ENCODE measurements at regions not wholly inside any gene's neighbourhood (a gene's known extent, or its start where the extent isn't known, plus 50 kb on each side); places are given as distances from the start of the nearest gene placed in this dataset.

DNA sequence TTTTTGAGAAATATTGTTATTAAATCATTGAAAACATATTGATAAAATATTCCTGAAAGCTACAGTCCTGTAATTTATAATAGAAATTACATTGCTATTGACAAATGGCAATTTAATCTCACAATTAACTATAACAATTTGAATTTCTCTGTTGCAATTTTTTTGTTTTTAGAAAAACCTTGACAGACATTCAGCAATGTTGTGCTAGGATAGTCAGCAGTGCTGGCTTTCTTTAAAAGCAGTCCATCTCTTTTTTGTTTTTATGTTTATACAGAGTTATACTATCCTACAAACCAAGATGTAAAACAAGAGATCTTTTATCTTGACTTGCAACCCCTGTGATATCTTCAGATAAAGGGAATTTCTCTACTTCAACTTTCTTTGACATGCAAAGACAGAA, 93.1 kb downstream of the TUSC7 start:
- no peaks in the 10 kb centered on the region for H3K9me3 ChIP-seq (ENCODE audit: insufficient read depth, low read length)
- H2AFZ ChIP-seq (ENCODE audit: low read depth, low read length) = no peak overlapping the region
- H3K27ac ChIP-seq (ENCODE audit: low read length) = no peak overlapping the region
- H3K79me2 ChIP-seq (ENCODE audit: low read length) = no peaks in the 10 kb centered on the region
- no peak overlapping the region for H3K4me3 ChIP-seq (ENCODE audit: low read length)
- no peak overlapping the region for H3K4me2 ChIP-seq (ENCODE audit: low read length)
- no peaks in the 10 kb centered on the region for H3K27me3 ChIP-seq (ENCODE audit: low read depth, low read length)
- H3K4me1 ChIP-seq (ENCODE audit: low read length) = no peaks in the 10 kb centered on the region
- no peak overlapping the region for H3K9ac ChIP-seq (ENCODE audit: low read length)
- TF ChIP-seq, protein P1, sequence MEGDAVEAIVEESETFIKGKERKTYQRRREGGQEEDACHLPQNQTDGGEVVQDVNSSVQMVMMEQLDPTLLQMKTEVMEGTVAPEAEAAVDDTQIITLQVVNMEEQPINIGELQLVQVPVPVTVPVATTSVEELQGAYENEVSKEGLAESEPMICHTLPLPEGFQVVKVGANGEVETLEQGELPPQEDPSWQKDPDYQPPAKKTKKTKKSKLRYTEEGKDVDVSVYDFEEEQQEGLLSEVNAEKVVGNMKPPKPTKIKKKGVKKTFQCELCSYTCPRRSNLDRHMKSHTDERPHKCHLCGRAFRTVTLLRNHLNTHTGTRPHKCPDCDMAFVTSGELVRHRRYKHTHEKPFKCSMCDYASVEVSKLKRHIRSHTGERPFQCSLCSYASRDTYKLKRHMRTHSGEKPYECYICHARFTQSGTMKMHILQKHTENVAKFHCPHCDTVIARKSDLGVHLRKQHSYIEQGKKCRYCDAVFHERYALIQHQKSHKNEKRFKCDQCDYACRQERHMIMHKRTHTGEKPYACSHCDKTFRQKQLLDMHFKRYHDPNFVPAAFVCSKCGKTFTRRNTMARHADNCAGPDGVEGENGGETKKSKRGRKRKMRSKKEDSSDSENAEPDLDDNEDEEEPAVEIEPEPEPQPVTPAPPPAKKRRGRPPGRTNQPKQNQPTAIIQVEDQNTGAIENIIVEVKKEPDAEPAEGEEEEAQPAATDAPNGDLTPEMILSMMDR (IDR thresholded peaks at IDR 0.05; ENCODE audit: low read depth, low read length) = no peak
- TF ChIP-seq EZH2phosphoT487 (IDR thresholded peaks at IDR 0.05; ENCODE audit: low read depth) = no peak
- no peaks in the 10 kb centered on the region for H3K36me3 ChIP-seq (replicated peaks; ENCODE audit: low read depth, low read length)
- H4K20me1 ChIP-seq (ENCODE audit: insufficient read depth, low read length) = no peaks in the 10 kb centered on the region

DNA sequence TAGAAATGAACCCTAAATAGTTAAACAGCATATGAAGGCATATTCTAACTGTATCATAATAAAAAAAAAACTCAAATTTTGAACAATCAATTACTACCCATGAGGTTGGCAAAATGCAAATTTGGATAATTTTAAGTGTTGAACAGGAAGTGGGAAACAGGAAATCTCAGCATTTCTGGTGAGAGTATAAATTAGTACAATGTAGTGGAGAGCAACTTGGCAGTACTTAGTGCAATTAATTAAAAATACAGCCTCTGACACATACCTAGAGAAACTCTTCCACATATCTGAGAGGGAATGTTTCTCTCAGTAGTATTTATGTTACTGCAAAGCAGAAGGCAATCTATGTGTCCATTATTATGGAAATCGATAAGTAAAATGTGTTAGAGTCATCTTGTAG, 96.8 kb downstream of the TUSC7 start:
- H4K20me1 ChIP-seq (ENCODE audit: insufficient read depth, low read length) = no peaks in the 10 kb centered on the region
- H3K27ac ChIP-seq (ENCODE audit: low read length) = no peak overlapping the region
- H3K9me3 ChIP-seq (ENCODE audit: insufficient read depth, low read length) = no peaks in the 10 kb centered on the region
- no peak overlapping the region for H3K9ac ChIP-seq (ENCODE audit: low read length)
- TF ChIP-seq EZH2phosphoT487 (IDR thresholded peaks at IDR 0.05; ENCODE audit: low read depth) = no peak
- TF ChIP-seq, protein P1 (IDR thresholded peaks at IDR 0.05; ENCODE audit: low read depth, low read length) = no peak
- no peak overlapping the region for H3K4me2 ChIP-seq (ENCODE audit: low read length)
- H3K27me3 ChIP-seq (ENCODE audit: low read depth, low read length) = no peaks in the 10 kb centered on the region
- peaks cover 16% of the 10 kb centered on the region for H3K4me1 ChIP-seq (ENCODE audit: low read length)
- H3K4me3 ChIP-seq (ENCODE audit: low read length) = no peak overlapping the region
- H3K79me2 ChIP-seq (ENCODE audit: low read length) = no peaks in the 10 kb centered on the region
- H2AFZ ChIP-seq (ENCODE audit: low read depth, low read length) = no peak overlapping the region
- H3K36me3 ChIP-seq (replicated peaks; ENCODE audit: low read depth, low read length) = no peaks in the 10 kb centered on the region

DNA sequence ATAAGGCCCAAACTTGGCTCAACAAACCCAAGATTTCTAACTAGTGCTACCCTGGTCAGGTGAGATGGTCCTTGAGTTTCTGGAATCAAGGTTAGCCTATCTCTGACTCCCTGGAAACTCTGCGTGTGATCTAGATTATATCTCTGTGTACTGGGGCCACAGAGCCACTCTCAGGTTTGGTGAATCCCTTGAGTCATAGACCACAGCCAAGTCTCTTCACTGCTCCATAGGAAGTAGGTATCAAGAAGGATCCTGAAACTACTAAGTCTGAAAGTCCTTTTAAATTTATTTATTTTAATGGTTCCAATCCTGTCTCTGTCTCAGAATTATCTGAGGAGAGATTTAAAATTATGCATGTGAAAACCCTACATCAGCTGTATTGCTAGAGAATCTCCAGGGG, 99.1 kb downstream of the TUSC7 start:
- Histone ChIP-seq H3K9ac (ENCODE audit: low read length) (0 out of 2 replicates have a peak overlapping the region, but pooled peaks have one; percentile 22), H4K20me1 (ENCODE audit: insufficient read depth, low read length) (no peaks in the 10 kb centered on the region), H3K4me1 (ENCODE audit: low read length) (peaks cover 16% of the 10 kb centered on the region), H3K27me3 (ENCODE audit: low read depth, low read length) (no peaks in the 10 kb centered on the region), H3K4me3 (ENCODE audit: low read length) (peak overlapping the region; percentile 39; the same call in 1 of the 2 replicates), H2AFZ (ENCODE audit: low read depth, low read length) (peak overlapping the region; percentile 72; the same call in 1 of the 2 replicates), H3K36me3 (replicated peaks; ENCODE audit: low read depth, low read length) (no peaks in the 10 kb centered on the region), H3K9me3 (ENCODE audit: insufficient read depth, low read length) (no peaks in the 10 kb centered on the region), H3K79me2 (ENCODE audit: low read length) (no peaks in the 10 kb centered on the region), H3K4me2 (ENCODE audit: low read length) (peak overlapping the region; percentile 66), H3K27ac (ENCODE audit: low read length) (peak overlapping the region; percentile 66)
- TF ChIP-seq, protein P1 (IDR thresholded peaks at IDR 0.05; ENCODE audit: low read depth, low read length) = no peak
- no peak for TF ChIP-seq EZH2phosphoT487 (IDR thresholded peaks at IDR 0.05; ENCODE audit: low read depth)

DNA sequence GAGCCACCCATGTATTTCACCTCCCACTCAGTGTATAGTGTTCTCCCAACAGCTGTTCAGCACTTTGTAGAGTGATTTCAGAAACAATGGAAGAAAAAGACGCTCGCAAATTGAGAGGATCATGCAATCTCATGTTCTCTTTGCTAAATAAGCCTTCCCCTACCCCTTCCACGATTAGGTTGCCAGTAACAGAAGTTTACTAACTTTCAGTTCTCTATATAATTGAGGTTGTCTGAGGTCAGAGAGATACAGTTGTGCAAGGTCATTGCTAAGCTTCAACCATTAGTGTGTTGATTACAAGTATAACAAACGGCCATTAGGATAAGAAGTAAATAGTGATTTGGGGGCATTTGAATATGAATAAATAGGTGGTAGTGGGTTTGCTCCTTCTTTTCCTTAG, 99.6 kb downstream of the TUSC7 start:
- peak overlapping the region; percentile 72 for H2AFZ ChIP-seq (ENCODE audit: low read depth, low read length)
- no peaks in the 10 kb centered on the region for H3K36me3 ChIP-seq (replicated peaks; ENCODE audit: low read depth, low read length)
- 0 out of 2 replicates have a peak overlapping the region, but pooled peaks have one; percentile 22 for H3K9ac ChIP-seq (ENCODE audit: low read length)
- no peaks in the 10 kb centered on the region for H3K9me3 ChIP-seq (ENCODE audit: insufficient read depth, low read length)
- peak overlapping the region; percentile 39 for H3K4me3 ChIP-seq (ENCODE audit: low read length)
- no peak for TF ChIP-seq EZH2phosphoT487 (IDR thresholded peaks at IDR 0.05; ENCODE audit: low read depth)
- TF ChIP-seq, protein P1 (IDR thresholded peaks at IDR 0.05; ENCODE audit: low read depth, low read length) = no peak
- H3K4me1 ChIP-seq (ENCODE audit: low read length) = peaks cover 16% of the 10 kb centered on the region
- H3K27me3 ChIP-seq (ENCODE audit: low read depth, low read length) = no peaks in the 10 kb centered on the region
- H3K4me2 ChIP-seq (ENCODE audit: low read length) = peak overlapping the region; percentile 66
- H3K79me2 ChIP-seq (ENCODE audit: low read length) = no peaks in the 10 kb centered on the region
- H3K27ac ChIP-seq (ENCODE audit: low read length) = peak overlapping the region; percentile 66
- no peaks in the 10 kb centered on the region for H4K20me1 ChIP-seq (ENCODE audit: insufficient read depth, low read length)

Data from OCI-LY3 (cell line).